Erythroblast (primary cell): ENCODE measurements at regions not wholly inside any gene's neighbourhood (a gene's known extent, or its start where the extent isn't known, plus 50 kb on each side); places are given as distances from the start of the nearest gene placed in this dataset.
"Not testable (repeated sequence)": the region's sequence is repeated elsewhere in the genome, so short reads cannot be mapped to it uniquely, and the experiment has no call there.

Experiments used
- GATA1 ChIP-seq: IDR thresholded peaks from 2 replicates; pipeline ENCODE4 v1.6.1; 2011; ENCODE audit warnings: low read depth, mild to moderate bottlenecking, control low read depth, low read length, moderate library complexity
- POLR2A ChIP-seq: IDR thresholded peaks from 2 replicates; pipeline ENCODE4 v1.6.1; 2011; ENCODE audit warnings: mild to moderate bottlenecking, low read length

DNA sequence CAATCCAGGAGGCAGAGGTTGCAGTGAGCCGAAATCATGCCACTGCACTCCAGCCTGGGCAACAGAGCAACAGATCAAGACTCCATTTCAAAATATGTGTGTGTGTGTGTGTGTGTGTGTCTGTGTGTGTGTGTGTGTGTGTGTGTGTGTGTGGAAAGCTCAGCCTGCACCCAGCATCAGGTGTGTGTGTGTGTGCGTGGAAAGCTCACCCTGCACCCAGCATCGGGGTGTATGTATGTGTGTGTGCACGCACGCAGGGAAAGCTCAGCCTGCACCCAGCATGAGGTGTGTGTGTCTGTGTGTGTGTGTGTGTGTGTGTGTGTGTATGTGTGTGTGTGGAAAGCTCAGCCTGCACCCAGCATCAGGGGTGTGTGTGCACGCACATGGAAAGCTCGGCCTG is 193.8 kb downstream of the MN1 start:
- TF ChIP-seq POLR2A, GATA1: not testable (repeated sequence)
